Midbrain (tissue), 1 donor: ENCODE measurements at regions not wholly inside any gene's neighbourhood (a gene's known extent, or its start where the extent isn't known, plus 50 kb on each side); places are given as distances from the start of the nearest gene placed in this dataset.

ENCODE experiments used
- DNase-seq: peaks from one replicate; lab custom pipeline; 2025; lab: John Stamatoyannopoulos, UW

DNA sequence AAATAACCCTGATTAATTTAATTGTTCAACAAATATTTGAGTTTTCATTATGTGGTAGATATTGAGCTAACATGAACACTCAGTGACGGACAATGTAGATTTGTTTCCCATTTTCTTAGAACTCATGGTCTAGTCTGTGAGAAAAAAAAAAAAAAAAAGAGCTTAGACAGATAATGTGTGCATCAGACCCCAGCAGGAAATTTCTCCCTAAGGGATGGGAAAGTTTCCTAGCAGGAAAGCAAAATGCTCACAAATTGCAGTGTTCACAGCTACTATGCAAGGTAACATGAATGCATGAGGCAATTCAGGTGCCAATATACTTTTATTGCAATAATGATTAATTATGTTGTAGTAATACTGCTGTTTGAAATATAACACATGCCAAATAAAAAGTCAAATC, 843.2 kb upstream of the SLIT2 start:
- DNase-seq, result no peak

DNA sequence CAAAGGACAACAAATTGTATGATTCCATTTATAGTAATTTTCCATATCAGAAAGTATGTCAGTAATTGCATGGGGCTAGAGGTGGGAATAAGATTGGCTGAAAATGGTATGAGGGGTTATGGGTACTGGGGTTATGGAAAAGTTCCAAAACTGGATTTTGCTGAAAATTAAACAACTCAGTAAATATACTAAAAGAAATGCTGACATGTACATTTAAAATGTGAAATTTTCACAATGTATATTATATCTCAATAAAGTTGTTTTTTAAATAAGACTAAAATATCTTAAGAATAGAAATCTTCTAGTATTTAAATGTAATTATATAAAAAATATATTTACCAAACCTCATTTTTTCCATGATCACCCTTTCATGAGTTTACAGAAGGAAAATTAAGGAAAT, 844.9 kb upstream of the SLIT2 start:
- no peak for DNase-seq

DNA sequence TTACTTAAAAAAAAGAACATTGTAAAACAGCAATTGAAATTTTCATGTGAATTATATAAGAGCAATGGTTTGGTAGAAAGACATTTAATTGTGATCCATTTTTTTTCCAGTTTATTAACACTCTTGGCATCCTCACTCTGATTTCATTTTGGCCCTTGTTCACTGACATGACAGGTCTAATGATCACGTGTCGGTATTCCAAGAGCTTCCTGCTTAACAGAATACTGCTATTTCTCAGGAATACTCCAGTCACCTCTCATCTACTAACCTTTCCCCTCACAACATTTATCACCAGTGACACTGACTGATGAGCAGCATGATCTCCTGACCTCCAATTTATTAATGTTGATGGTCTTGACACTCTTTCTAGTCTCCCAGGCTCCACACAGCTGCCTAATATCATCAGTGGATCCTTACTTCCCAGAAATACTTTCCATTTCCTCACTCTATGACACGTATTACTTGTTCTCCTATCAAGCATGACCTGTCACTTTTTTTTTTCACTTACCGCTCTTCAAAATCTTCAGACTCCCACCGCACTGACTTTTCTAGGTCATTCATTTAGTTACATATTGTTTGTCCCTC, 847.8 kb upstream of the SLIT2 start:
- no peak for DNase-seq

DNA sequence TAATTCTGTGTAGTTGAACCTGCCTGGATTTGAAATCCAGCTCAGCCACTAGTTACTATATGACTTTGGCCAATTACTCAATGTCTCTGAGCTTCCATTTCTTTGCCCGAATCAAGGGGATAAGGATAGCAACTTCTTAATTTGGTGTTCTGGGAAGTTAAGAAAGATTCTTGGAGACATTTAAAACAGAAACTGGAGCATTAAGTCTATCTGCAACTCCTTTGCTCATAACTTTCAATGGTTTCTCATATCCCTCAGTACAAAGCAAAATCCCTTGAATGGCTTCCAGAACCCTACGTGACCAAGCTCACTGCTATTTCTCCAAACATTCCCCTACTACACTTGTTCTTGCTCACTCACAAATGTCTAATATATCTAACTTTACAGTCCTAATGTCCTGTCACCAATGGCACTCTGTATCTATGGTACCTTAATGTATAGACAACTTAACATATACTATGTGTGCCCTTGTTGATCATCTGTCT, 849.1 kb upstream of the SLIT2 start:
- DNase-seq, result no peak

DNA sequence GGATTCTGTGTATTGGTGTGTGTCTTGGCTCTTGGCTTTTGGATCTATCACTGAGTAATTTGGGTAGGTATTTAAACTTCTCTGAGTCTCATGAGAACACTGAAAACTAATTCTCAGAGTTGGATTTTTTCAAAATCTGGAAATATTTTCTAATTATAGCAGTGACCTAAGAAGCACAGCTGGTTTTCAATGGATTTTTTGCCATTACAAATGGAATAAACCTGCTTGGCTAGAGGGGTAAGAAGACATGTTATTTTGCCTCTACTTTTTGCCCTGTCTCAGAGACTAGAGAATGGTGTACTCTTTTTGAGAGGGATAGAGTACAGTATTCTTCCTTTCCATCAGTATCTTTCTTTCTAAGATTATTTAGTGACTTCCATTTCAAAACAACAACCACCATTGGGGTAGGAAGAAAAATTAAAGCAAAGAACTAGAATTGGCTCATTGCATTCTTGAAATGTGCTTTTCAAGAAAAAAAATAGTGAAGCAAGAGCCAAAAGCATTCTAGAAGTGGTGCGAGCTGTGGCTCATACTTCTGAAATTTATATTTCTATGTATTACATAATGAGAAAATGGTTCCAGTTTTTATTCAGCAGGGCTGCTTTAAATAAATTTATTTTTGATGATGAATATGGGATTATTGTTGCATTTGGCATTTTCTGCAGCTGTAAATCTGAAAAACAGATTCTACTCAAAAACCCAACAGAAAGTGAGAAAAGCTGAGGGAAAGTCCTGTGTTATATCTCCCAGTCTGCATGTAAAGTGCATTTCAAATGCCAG, 850.2 kb upstream of the SLIT2 start:
- no peak for DNase-seq

DNA sequence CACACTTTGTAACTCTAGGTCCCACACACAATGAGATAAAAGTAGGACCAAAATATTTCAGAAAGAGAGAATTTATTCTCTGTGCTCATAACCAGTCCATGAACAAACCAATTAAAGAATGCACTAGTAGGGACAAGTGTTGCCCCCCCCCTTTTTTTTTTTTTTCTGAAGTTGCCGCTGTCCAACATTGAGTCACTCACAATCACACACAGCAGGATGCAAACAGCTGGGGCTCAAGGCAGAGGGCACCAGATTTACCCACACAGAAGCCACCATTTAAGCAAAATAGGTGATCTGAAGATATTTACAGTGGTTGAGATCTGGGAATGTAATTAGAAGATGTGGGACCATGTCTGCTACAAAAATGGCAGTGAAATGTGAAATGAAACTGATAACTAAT, 850.9 kb upstream of the SLIT2 start:
- DNase-seq, result no peak

DNA sequence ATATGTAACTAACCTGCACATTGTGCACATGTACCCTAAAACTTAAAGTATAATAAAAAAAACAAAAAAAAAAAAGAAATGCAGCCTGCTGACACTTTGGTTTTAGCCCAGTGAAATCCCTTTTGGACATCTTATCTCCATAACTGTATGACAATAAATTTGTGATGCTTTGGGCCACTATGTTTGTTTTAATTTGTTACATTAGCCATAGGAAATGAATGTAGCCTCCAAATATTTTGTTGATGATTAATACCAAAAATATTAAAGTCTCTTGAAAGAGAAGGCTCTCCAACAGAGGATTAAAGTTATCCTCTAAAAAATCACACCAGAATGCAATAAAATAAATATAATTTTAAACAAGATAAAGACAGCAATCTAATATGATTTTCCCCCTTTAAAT, 852.7 kb upstream of the SLIT2 start:
- no peak for DNase-seq

DNA sequence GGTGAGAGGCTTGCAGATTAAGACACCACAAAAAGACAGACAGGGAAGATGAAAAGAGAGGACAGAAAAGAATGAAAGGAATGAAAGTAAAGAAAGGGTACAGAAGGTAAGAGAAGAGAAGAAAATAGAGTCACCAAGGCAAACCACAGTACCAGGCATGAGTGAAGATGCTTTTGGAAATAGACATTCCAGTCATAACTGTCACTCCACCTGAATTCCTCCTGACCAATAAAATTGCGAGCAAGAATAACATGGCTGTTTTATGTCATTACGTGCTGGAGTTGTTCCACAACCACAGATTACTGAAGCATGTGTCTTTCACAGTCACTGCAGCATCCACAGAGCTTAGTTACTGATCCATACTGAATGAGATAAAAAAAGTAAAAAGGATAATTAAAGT, 864.9 kb upstream of the SLIT2 start:
- DNase-seq, result no peak

DNA sequence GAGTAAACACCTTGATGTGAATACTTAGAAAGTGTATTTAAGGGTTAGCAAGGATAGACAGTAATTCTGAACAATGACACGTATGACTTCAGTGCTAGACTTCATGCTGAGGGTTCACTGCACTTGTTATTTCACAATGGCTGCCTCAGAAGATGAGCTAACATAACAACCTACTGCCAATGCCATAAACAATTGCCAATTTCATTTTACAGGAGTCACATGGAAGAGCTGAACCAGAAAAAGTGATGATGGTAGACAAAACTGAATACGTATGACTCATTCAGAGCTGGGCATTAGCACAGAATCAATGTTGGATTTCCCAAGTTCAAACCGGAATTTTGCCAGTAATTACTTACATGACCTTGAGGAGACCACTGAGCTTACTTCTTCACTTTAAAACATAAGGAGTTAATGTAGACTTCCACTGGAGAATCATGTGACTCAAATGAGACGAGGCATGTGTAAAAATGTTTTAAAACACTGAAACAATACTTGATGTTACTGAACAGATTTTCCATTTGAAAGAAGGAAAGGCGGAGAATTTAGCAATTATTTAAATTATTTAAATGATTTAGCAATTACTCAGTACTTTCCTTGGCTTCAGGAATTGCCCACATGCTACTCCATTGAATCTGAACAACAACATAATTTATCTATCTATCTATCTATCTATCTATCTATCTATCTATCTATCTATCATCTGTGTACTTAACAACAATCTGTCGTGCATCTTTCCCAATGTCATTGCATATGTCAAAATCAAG, 868.5 kb upstream of the SLIT2 start:
- no peak for DNase-seq

DNA sequence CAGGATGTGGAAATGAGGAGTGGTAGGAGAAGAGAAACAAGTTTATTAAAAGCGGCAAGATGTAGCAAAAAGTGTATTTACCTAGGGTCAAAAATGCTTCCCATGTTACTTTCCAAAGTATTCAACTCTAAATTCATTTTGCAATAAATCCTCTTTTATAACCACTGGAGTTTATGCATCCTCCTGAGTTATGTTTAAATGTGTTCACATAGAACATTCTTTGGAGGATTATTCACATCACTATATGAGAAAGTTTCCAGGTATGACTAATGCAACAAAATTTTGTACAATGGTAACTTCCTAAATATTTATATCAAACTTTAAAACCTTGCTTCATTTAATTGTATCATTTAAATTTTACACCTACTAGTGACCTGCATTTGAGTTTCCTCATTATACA, 870.6 kb upstream of the SLIT2 start:
- DNase-seq, result no peak

DNA sequence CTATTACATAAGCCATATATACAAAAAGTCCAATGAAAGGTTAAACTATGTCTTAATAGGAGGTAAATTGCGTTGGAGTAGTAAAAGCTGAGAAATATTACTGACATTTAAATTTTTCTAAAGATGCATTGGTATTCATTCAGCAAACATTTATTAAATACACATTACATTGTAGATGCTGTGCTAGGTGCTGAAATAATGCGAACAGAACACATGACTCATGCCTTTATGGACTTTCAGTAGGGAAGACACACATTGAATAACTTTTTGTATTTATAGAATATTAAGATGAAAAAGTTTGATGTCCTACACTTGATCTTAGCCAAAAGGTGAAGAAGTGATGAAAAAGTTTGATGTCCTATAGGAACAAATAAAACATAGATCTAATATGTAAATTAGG, 871.1 kb upstream of the SLIT2 start:
- DNase-seq, result no peak

DNA sequence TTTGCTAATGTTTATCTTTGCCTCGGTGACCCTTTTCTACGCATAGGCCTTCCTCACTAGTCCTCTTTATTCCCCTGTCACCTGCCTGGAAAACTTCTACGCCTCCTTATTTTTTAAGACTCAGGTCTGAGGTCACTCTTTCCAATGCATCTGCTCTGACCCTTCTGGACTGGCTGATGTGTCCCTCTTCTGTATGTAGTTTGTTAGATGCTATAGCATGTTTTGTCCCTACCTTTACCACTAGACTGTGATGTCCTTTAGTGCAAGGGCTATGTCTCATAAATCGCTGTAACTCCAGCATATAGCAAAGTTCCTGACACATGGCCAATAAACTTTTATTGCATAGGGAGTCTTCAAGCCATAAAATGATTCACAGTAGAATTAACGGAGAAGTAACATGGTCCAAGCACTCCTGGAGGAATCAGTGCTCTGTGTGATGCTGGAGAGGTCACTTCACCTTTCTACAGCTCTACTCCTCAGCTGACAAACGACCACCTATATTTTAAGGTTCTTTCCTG, 872.5 kb upstream of the SLIT2 start:
- DNase-seq, result no peak

DNA sequence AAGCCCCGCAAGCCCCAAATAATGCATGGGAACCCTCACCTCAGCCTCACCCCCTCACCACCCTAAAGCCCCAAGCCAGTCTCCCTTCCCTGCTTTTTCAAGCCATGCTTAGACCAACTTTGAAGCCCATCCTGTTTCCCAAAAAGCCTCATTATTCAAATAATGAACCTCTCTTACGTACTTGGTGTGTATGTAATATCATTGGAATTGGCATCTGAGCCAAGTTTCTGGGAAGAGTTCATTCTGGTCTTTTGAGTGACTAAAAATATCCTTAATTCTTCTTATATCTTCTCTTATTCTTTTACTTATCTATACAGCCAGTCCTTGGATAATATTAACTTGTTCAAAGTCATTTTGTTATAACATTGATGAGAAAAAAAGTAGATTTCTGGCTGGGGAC, 875.8 kb upstream of the SLIT2 start:
- no peak for DNase-seq

DNA sequence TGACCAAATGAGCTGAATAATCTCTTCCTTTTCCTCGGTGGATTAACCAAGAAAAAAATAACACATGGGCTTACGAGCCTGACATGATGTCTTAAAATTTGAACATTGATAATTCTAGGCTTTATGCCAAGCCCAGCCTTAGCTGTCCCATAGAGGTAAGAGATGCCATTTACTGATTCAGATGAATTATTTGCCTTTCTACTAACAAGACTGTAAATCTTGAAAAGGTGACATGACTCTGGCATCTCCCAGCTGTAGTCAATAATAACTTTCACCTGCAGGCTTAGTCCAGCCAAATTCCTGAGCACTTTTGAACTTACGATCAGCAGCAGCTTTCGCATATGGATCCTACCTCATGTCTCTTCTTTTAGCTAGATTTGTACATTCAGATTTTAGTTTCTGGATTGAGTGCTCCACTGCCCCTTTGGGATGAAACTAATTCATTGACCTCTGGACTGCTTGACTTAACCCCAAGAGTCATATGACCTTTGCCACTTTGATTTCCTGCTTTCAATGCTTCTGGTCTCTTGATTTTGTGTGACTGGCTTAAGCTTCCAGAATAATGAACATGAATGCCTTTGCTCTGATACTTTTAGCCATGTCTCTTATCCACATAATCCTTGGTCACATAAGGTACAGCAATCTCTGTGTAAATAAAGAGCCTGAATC, 876.4 kb upstream of the SLIT2 start:
- DNase-seq, result no peak

DNA sequence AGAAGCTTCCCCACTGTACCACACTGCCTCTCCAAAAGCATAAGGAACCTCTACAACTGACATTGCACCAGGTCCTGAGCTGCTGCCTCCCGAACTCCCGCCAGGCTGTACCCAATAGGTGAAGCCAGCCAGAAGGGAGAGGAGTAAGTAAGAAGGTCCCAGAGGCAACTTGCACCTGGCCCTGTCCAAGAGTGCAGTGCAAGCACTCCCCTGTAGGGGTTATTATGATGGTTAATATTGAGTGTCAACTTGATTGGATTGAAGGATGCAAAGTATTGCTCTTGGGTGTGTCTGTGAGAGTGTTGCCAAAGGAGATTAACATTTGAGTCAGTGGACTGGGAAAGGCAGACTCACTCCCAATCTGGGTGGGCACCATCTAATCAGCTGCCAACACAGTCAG, 879.3 kb upstream of the SLIT2 start:
- DNase-seq, result no peak

DNA sequence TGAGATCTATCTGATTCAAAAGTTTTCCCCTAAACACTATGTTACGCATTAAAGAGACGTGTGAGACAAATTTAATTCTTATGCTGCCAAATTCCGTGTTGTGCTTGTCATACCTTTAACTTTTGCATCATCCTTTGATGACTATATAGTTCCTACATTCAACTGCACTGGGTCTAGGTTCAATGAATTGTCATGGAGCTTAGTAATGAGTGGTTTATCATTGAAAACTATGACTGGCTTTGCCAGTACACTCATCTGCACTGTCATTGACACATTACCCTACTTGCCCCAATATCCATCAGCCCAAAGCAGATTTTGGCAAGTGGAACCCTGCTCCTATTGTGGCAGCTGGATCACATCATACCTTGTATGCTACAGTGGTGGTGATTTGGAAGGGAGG, 882.9 kb upstream of the SLIT2 start:
- DNase-seq, result no peak

DNA sequence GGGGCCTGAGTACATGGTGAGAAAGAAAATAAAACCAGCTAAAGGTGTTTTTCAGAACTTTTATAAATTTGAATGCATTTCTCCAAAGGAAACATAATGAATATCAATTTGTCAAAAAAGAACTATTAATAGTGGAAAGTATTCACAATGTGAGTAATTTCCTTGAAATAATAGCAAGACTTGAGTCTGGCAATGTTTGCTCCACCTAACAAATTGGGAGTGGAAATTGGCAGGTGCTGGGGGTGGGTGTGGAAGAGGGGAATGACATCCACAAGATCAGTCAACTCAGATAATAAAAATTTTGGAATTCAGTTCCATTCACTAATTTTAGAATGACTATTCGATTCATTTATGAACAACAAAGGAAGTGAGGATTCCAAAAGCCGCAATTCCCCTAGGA, 884.8 kb upstream of the SLIT2 start:
- no peak for DNase-seq

DNA sequence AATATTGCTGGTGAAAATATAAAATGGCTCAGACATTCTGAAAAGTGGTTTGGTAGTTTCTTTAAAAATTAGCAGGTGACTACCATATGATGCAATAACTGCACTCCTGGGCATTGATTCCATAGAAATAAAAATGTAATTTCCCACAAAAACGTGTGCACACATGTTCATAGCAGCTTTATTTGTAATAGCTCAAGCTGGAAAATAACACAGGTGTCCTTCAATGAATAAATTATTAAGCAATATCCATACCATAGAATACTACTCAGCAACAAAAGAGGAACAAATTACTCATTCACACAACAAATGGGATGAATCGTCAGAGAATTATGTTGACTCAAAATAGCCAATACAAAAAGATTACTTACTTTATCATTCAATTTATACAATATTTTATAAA, 893.7 kb upstream of the SLIT2 start:
- no peak for DNase-seq

DNA sequence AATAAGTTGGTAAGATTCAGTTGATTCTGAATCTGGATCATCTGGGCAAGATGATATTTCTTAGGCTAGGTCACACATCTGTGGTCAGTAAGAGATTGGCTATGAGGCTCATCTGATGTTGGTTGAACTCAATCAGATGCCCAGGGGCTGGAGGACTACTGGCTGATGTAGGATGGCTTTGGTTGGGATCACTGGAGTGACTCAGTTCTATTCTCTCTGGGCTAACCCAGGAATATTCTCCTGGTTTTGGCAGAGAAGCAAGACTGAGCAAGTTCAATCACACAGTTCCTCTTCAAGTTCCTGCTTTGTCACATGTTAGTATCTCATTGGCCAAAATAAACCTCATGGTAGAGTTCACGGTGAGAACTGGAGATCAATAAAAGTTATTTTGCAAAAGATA, 902.3 kb upstream of the SLIT2 start:
- DNase-seq, result no peak

DNA sequence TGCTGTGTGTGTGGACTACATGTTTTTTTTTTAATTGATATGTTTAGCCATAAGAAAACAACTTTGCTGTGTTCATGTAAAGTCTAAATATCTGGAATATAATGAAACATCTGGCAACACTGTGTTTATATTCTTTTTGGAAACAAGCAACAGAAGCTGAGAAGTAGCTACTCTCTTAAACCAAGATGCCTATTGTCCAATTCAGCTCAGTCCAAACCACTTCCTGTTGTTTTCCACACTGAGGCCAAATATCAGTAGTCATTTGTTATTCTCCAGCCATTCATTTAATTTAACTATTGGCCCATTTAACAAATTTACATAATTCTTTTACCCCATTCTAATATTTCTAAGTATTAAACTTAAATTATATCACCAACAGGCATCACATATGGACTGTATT, 903.0 kb upstream of the SLIT2 start:
- DNase-seq, result no peak

DNA sequence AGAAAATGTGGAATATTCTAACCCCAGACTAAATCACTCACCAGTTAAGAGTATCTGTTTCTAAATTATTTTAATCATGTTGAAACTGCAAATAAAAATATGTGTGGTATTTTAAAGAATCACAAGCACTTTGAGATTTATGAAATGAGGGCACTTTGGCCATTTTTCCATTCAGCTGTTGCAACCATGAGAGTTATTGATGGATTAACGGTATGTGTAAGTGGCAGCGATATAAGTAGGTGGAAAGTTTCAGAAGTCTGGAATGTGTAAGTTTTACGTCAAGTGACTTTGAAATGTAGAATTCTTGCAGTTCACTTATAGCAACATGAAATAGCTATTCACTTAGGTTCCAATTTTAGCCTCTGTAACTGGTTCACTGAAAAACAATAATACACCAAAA, 905.1 kb upstream of the SLIT2 start:
- no peak for DNase-seq

DNA sequence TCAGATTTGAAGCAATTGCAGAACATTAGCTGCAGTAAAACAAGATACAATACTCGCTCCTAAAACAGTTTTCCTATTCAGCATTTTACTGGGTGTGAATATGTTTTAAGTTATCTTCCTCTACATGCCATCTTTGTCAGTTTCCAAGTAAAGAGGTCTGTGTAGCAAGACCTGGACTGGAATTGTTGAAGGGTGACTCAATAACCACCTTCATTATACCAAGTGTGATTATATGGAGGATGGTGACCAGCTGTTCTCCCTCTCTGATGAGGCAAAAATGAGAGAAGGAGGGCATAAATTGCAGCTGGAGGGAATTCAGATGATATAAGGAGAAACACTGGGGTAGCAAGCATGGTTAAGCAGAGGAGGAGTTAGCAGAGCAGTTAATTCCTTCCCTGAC, 922.1 kb upstream of the SLIT2 start:
- DNase-seq, result no peak
